HEK293 (cell line): ENCODE measurements at regions not wholly inside any gene's neighbourhood (a gene's known extent, or its start where the extent isn't known, plus 50 kb on each side); places are given as distances from the start of the nearest gene placed in this dataset.
A peak's percentile ranks its signal among the peaks of the same experiment; 100 is the strongest.

Experiments
- CTCF ChIA-PET: fragments of 350-600 bp; formaldehyde crosslinking; extraction: SDS; loops from one replicate; lab custom pipeline; 2021; ENCODE audit warnings: antibody characterized with exemption; lab: Yijun Ruan, JAX
- POLR2A ChIA-PET: fragments of 300-600 bp; formaldehyde crosslinking; extraction: SDS; loops from one replicate; lab custom pipeline; 2020; ENCODE audit warnings: antibody characterized with exemption, inconsistent platforms; lab: Yijun Ruan, JAX
- H3K27ac ChIP-seq: fragments of 200-500 bp; sonication (Bioruptor generic); 2 replicates; pipeline ENCODE4 v1.5.1; 2014; ENCODE audit warnings: low read depth, low read length, control low read depth, inconsistent platforms; ENCODE audit errors: extremely low read depth
- H3K36me3 ChIP-seq, 2 experiments: fragments of 200-500 bp in 1 of 2; sonication (Bioruptor generic) in 1 of 2; 1 replicate in 1 of 2; 2 replicates in 1 of 2; pipeline ENCODE4 v1.5.1; 2014 to 2017; ENCODE audit warnings: inconsistent platforms in 2 of 2, low read length in 2 of 2; ENCODE audit not compliant: control insufficient read depth in 2 of 2, insufficient read depth in 1 of 2
- H3K4me1 ChIP-seq: fragments of 200-500 bp; sonication (Bioruptor generic); 2 replicates; pipeline ENCODE4 v1.5.1; 2014; ENCODE audit warnings: mild to moderate bottlenecking, low read length, inconsistent platforms; ENCODE audit not compliant: control insufficient read depth, insufficient read depth
- H3K4me3 ChIP-seq: 2 replicates; pipeline ENCODE4 v1.5.1; 2011; ENCODE audit warnings: low read depth, mild to moderate bottlenecking, control low read depth, low read length, moderate library complexity
- H3K9me3 ChIP-seq: fragments of 200-500 bp; sonication (Bioruptor generic); 2 replicates; pipeline ENCODE4 v1.5.1; 2014; ENCODE audit warnings: low read depth, low read length, inconsistent platforms; ENCODE audit not compliant: control insufficient read depth, insufficient read depth
- ELK4 ChIP-seq: IDR thresholded peaks from 2 replicates; pipeline ENCODE4 v1.6.1; 2011; ENCODE audit warnings: mild to moderate bottlenecking, low read depth, low read length, borderline replicate concordance
- SP2 ChIP-seq: fragments of 450-650 bp; formaldehyde crosslinking; IDR thresholded peaks from 2 replicates; pipeline ENCODE4 v1.5.1; 2016; ENCODE audit warnings: missing biosample characterization, missing genetic modification characterization
- SP3 ChIP-seq: fragments of 450-650 bp; formaldehyde crosslinking; IDR thresholded peaks from 2 replicates; pipeline ENCODE4 v1.5.1; 2016; ENCODE audit warnings: missing biosample characterization, missing genetic modification characterization
- ZBTB44 ChIP-seq: fragments of 450-650 bp; IDR thresholded peaks from 2 replicates; pipeline ENCODE4 v1.5.1; 2018; ENCODE audit warnings: missing biosample characterization, mild to moderate bottlenecking, missing genetic modification characterization
- ZBTB49 ChIP-seq: fragments of 450-650 bp; formaldehyde crosslinking; IDR thresholded peaks from 2 replicates; pipeline ENCODE4 v1.5.1; 2016; ENCODE audit warnings: missing biosample characterization, missing genetic modification characterization, low read depth
- ZEB2 ChIP-seq: fragments of 450-650 bp; formaldehyde crosslinking; IDR thresholded peaks from 2 replicates; pipeline ENCODE4 v1.5.1; 2016; ENCODE audit warnings: missing biosample characterization, missing genetic modification characterization
- ZFP37 ChIP-seq: fragments of 450-650 bp; formaldehyde crosslinking; IDR thresholded peaks from 2 replicates; pipeline ENCODE4 v1.5.1; 2016; ENCODE audit warnings: missing biosample characterization, missing genetic modification characterization
- ZIC2 ChIP-seq: fragments of 450-650 bp; formaldehyde crosslinking; IDR thresholded peaks from 2 replicates; pipeline ENCODE4 v1.5.1; 2016; ENCODE audit warnings: missing biosample characterization, missing genetic modification characterization
- ZNF174 ChIP-seq: fragments of 450-650 bp; formaldehyde crosslinking; IDR thresholded peaks from 2 replicates; pipeline ENCODE4 v1.5.0; 2017; ENCODE audit warnings: missing biosample characterization, mild to moderate bottlenecking, missing genetic modification characterization
- ZNF221 ChIP-seq: fragments of 450-650 bp; formaldehyde crosslinking; IDR thresholded peaks from 2 replicates; pipeline ENCODE4 v1.5.1; 2017; ENCODE audit warnings: missing biosample characterization, missing genetic modification characterization, borderline replicate concordance
- ZNF394 ChIP-seq: fragments of 450-650 bp; formaldehyde crosslinking; IDR thresholded peaks from 2 replicates; pipeline ENCODE4 v1.5.1; 2016; ENCODE audit warnings: missing biosample characterization, missing genetic modification characterization, mild to moderate bottlenecking, moderate library complexity, borderline replicate concordance
- ZNF621 ChIP-seq: fragments of 450-650 bp; formaldehyde crosslinking; IDR thresholded peaks from 2 replicates; pipeline ENCODE4 v1.5.1; 2017; ENCODE audit warnings: missing biosample characterization, missing genetic modification characterization
- ZNF654 ChIP-seq: fragments of 450-650 bp; formaldehyde crosslinking; IDR thresholded peaks from 2 replicates; pipeline ENCODE4 v1.5.1; 2016; ENCODE audit warnings: low read depth, missing biosample characterization, missing genetic modification characterization
- ZNF664 ChIP-seq: fragments of 450-650 bp; formaldehyde crosslinking; IDR thresholded peaks from 2 replicates; pipeline ENCODE4 v1.5.1; 2016; ENCODE audit warnings: missing biosample characterization, missing genetic modification characterization
- ZNF707 ChIP-seq: fragments of 450-650 bp; formaldehyde crosslinking; IDR thresholded peaks from 2 replicates; pipeline ENCODE4 v1.5.1; 2016; ENCODE audit warnings: missing biosample characterization, missing genetic modification characterization
- ZNF785 ChIP-seq: fragments of 450-650 bp; formaldehyde crosslinking; IDR thresholded peaks from 2 replicates; pipeline ENCODE4 v1.5.1; 2016; ENCODE audit warnings: missing biosample characterization, missing genetic modification characterization
- TF ChIP-seq, protein P1 (sequence below): fragments of 450-650 bp; formaldehyde crosslinking; IDR thresholded peaks from 2 replicates; pipeline ENCODE4 v1.5.1; 2016; ENCODE audit warnings: missing biosample characterization, missing genetic modification characterization
- TF ChIP-seq, protein P2 (sequence below): fragments of 450-650 bp; formaldehyde crosslinking; IDR thresholded peaks from 2 replicates; pipeline ENCODE4 v1.5.1; 2016; ENCODE audit warnings: missing biosample characterization, missing genetic modification characterization
- TF ChIP-seq, protein P3 (sequence below): fragments of 450-650 bp; formaldehyde crosslinking; IDR thresholded peaks from 2 replicates; pipeline ENCODE4 v1.5.1; 2016; ENCODE audit warnings: missing biosample characterization, missing genetic modification characterization
- TF ChIP-seq, protein P4 (sequence below): fragments of 450-650 bp; formaldehyde crosslinking; IDR thresholded peaks from 2 replicates; pipeline ENCODE4 v1.5.1; 2016; ENCODE audit warnings: missing biosample characterization, missing genetic modification characterization

DNA sequence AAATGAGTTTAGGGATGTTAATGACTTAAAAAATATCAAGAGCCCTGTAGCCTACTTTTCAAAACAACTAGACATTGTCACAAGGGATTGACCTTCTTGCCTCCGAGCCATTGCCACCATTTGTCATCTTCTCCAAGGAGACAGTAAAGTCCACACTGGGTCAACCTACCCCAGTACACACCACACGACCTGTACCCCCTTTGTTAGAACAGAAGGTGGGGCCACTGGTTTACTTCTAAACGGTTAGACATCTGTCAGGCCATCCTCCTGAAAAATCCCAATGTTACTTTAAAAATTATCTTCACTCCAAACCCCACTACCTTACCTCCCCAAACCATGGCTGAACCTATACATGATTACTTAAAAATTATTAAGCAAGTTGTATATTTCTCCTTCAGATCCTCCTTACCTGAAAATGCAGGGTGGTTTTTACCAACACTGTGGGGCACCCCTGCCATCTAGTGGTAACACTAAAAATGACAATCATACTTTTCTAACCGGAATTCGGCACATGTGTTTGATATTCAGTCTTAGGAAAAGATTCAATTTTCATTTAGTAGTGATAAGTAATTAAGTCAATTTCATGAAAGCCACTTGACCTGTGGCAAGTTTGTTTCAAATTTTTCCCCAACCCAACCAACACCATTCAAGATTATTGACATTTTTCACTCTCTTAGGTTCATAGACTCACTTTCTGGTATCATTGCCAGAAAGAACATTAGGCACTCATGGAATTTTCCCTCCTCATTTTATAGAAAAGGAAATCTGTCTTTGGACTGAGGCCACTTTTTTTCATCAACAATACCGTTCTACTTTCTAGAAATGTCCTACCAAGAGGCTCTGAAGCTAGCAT, 265.3 kb upstream of the PKDCC start:
- Histone ChIP-seq H3K4me3 (no peak overlapping the region), H3K36me3 (no peaks in the 10 kb centered on the region), H3K9me3 (no peaks in the 10 kb centered on the region), H3K4me1 (no peaks in the 10 kb centered on the region), H3K27ac (no peak overlapping the region)
- TF ChIP-seq, protein P1, sequence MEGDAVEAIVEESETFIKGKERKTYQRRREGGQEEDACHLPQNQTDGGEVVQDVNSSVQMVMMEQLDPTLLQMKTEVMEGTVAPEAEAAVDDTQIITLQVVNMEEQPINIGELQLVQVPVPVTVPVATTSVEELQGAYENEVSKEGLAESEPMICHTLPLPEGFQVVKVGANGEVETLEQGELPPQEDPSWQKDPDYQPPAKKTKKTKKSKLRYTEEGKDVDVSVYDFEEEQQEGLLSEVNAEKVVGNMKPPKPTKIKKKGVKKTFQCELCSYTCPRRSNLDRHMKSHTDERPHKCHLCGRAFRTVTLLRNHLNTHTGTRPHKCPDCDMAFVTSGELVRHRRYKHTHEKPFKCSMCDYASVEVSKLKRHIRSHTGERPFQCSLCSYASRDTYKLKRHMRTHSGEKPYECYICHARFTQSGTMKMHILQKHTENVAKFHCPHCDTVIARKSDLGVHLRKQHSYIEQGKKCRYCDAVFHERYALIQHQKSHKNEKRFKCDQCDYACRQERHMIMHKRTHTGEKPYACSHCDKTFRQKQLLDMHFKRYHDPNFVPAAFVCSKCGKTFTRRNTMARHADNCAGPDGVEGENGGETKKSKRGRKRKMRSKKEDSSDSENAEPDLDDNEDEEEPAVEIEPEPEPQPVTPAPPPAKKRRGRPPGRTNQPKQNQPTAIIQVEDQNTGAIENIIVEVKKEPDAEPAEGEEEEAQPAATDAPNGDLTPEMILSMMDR (tag by site-specific recombination), result peak; percentile 65
- no peak for TF ChIP-seq ZNF174 (tag by site-specific recombination)
- TF ChIP-seq ZNF707 (tag by site-specific recombination), result no peak
- TF ChIP-seq ZNF654 (tag by site-specific recombination), result peak; percentile 75
- POLR2A ChIA-PET, result no interaction called here
- CTCF ChIA-PET, result interaction anchor here (0.7 to 1.3 kb wide), 3 partner anchors 8 to 1312 kb away, joined by 3 to 6 read pairs (median 4); no protein-coding TSS in a partner anchor

DNA sequence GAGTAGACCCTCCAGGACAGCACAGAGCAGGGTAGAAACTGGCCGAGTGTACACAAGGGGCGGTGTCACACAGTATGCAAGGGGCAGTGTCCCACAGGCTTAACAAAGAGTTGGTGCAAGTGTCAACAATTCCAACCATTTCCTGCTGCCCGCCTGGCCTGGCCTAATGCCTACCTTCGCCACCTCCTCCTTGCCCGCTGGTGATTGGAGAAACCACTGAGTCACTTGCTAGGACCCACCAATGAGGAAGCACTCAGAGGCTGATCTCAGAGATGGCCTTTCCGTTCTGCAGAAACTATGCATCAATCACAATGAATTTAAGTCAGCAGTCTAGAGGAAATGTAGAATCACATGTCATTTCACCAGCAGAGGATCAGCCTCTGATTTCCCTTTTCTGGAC, 263.3 kb upstream of the PKDCC start:
- Histone ChIP-seq H3K4me1 (no peaks in the 10 kb centered on the region), H3K4me3 (no peak overlapping the region), H3K36me3 (no peaks in the 10 kb centered on the region), H3K27ac (no peak overlapping the region), H3K9me3 (no peaks in the 10 kb centered on the region)
- ChIA-PET POLR2A (no interaction called here), CTCF (interaction anchor here (0.6 to 1.0 kb wide), 2 partner anchors 71 to 370 kb away, joined by 3 to 4 read pairs; no protein-coding TSS in a partner anchor)
- TF ChIP-seq ELK4, result no peak
- no peak for TF ChIP-seq ZNF785 (tag by site-specific recombination)
- no peak for TF ChIP-seq ZIC2 (tag by site-specific recombination)
- TF ChIP-seq, protein P2, sequence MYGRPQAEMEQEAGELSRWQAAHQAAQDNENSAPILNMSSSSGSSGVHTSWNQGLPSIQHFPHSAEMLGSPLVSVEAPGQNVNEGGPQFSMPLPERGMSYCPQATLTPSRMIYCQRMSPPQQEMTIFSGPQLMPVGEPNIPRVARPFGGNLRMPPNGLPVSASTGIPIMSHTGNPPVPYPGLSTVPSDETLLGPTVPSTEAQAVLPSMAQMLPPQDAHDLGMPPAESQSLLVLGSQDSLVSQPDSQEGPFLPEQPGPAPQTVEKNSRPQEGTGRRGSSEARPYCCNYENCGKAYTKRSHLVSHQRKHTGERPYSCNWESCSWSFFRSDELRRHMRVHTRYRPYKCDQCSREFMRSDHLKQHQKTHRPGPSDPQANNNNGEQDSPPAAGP (tag by site-specific recombination), result no peak
- TF ChIP-seq, protein P3, sequence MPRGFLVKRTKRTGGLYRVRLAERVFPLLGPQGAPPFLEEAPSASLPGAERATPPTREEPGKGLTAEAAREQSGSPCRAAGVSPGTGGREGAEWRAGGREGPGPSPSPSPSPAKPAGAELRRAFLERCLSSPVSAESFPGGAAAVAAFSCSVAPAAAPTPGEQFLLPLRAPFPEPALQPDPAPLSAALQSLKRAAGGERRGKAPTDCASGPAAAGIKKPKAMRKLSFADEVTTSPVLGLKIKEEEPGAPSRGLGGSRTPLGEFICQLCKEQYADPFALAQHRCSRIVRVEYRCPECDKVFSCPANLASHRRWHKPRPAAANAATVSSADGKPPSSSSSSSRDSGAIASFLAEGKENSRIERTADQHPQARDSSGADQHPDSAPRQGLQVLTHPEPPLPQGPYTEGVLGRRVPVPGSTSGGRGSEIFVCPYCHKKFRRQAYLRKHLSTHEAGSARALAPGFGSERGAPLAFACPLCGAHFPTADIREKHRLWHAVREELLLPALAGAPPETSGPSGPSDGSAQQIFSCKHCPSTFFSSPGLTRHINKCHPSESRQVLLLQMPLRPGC (tag by site-specific recombination), result no peak
- TF ChIP-seq, protein P4, sequence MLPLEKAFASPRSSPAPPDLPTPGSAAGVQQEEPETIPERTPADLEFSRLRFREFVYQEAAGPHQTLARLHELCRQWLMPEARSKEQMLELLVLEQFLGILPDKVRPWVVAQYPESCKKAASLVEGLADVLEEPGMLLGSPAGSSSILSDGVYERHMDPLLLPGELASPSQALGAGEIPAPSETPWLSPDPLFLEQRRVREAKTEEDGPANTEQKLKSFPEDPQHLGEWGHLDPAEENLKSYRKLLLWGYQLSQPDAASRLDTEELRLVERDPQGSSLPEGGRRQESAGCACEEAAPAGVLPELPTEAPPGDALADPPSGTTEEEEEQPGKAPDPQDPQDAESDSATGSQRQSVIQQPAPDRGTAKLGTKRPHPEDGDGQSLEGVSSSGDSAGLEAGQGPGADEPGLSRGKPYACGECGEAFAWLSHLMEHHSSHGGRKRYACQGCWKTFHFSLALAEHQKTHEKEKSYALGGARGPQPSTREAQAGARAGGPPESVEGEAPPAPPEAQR (tag by site-specific recombination), result no peak
- TF ChIP-seq ZNF221, result no peak
- no peak for TF ChIP-seq ZBTB49
- TF ChIP-seq ZNF621 (tag by site-specific recombination), result no peak
- TF ChIP-seq ZFP37 (tag by site-specific recombination), result no peak
- TF ChIP-seq ZEB2 (tag by site-specific recombination), result no peak
- no peak for TF ChIP-seq ZNF394 (tag by site-specific recombination)
- no peak for TF ChIP-seq SP2 (tag by site-specific recombination)
- TF ChIP-seq ZNF664 (tag by site-specific recombination), result no peak
- no peak for TF ChIP-seq ZBTB44 (tag by site-specific recombination)
- TF ChIP-seq SP3 (tag by site-specific recombination), result no peak
